Neural cell (in vitro differentiated cells): ENCODE measurements at regions not wholly inside any gene's neighbourhood (a gene's known extent, or its start where the extent isn't known, plus 50 kb on each side); places are given as distances from the start of the nearest gene placed in this dataset.

Experiments used
- H2AFZ ChIP-seq: fragments of 200-600, 300-800 bp; sonication (generic), shearing (Covaris generic); 2 replicates; pipeline ENCODE4 v1.6.0; 2014; ENCODE audit warnings: low read depth, mild to moderate bottlenecking, antibody characterized with exemption, low read length, moderate library complexity
- H3F3A ChIP-seq: fragments of 200-600 bp; shearing (Covaris generic); 2 replicates; pipeline ENCODE4 v1.6.1; 2016; ENCODE audit warnings: mild to moderate bottlenecking, moderate library complexity, mixed read lengths, antibody characterized with exemption, low read length; ENCODE audit not compliant: insufficient read depth, poor library complexity, severe bottlenecking
- H3K27ac ChIP-seq: fragments of 200-600, 300-800 bp; sonication (generic), shearing (Covaris generic); 2 replicates; pipeline ENCODE4 v1.5.1; 2014; ENCODE audit warnings: mild to moderate bottlenecking, low read length, moderate library complexity
- H3K27me3 ChIP-seq: fragments of 300-800, 200-600 bp; sonication (generic), shearing (Covaris generic); 2 replicates; pipeline ENCODE4 v1.6.0; 2014; ENCODE audit warnings: mild to moderate bottlenecking, low read depth, low read length, moderate library complexity; ENCODE audit not compliant: insufficient read depth
- H3K36me3 ChIP-seq: fragments of 300-800, 200-600 bp; sonication (generic), shearing (Covaris generic); 2 replicates; pipeline ENCODE4 v1.5.1; 2014; ENCODE audit warnings: mild to moderate bottlenecking, antibody characterized with exemption, low read length, moderate library complexity; ENCODE audit not compliant: insufficient read depth
- H3K4me2 ChIP-seq: fragments of 300-800, 200-600 bp; sonication (generic), shearing (Covaris generic); 2 replicates; pipeline ENCODE4 v1.6.0; 2014; ENCODE audit warnings: mild to moderate bottlenecking, low read length
- H3K4me3 ChIP-seq: fragments of 300-800, 200-600 bp; sonication (generic), shearing (Covaris generic); 2 replicates; pipeline ENCODE4 v1.5.1; 2014; ENCODE audit warnings: mild to moderate bottlenecking, low read length, moderate library complexity
- H3K79me2 ChIP-seq: fragments of 200-600 bp; shearing (Covaris generic); replicated peaks from 2 replicates; pipeline ENCODE4 v1.6.0; 2014; ENCODE audit warnings: mild to moderate bottlenecking, low read length, moderate library complexity; ENCODE audit not compliant: insufficient read depth
- H3K9ac ChIP-seq: fragments of 300-800, 200-600 bp; sonication (generic), shearing (Covaris generic); 2 replicates; pipeline ENCODE4 v1.6.1; 2016; ENCODE audit warnings: mild to moderate bottlenecking, low read length, mixed read lengths
- H3K9me2 ChIP-seq: fragments of 200-600 bp; shearing (Covaris generic); 2 replicates; pipeline ENCODE4 v1.6.1; 2016; ENCODE audit warnings: mild to moderate bottlenecking, low read length, mixed read lengths; ENCODE audit not compliant: insufficient read depth
- H3K9me3 ChIP-seq: fragments of 200-600, 300-800 bp; sonication (generic), shearing (Covaris generic); 2 replicates; pipeline ENCODE4 v1.6.1; 2016; ENCODE audit warnings: mild to moderate bottlenecking, mixed run types, low read length, moderate library complexity, mixed read lengths
- H4K20me1 ChIP-seq: fragments of 200-600 bp; shearing (Covaris generic); 2 replicates; pipeline ENCODE4 v1.6.1; 2016; ENCODE audit warnings: mild to moderate bottlenecking, mixed run types; ENCODE audit not compliant: insufficient read depth
- CTCF ChIP-seq: fragments of 450-650 bp; IDR thresholded peaks from 2 replicates; pipeline ENCODE4 v1.5.1; 2014; ENCODE audit warnings: antibody characterized with exemption, mild to moderate bottlenecking, moderate library complexity; ENCODE audit not compliant: poor library complexity, severe bottlenecking
- EP300 ChIP-seq: fragments of 450-650 bp; conservative IDR thresholded peaks from 2 replicates; pipeline ENCODE4 v1.6.1; 2014; ENCODE audit warnings: antibody characterized with exemption, mild to moderate bottlenecking, moderate library complexity; ENCODE audit not compliant: poor library complexity, severe bottlenecking
- EZH2 ChIP-seq: fragments of 200-600, 300-800 bp; shearing (Covaris generic), sonication (generic); IDR thresholded peaks from 2 replicates; pipeline ENCODE4 v1.6.1; 2014; ENCODE audit warnings: antibody characterized with exemption, low read length, borderline replicate concordance, mild to moderate bottlenecking; ENCODE audit not compliant: insufficient read depth, poor library complexity, severe bottlenecking
- MXI1 ChIP-seq: fragments of 450-650 bp; conservative IDR thresholded peaks from 2 replicates; pipeline ENCODE4 v1.6.1; 2014; ENCODE audit warnings: antibody characterized with exemption, mild to moderate bottlenecking; ENCODE audit not compliant: poor library complexity, severe bottlenecking
- POLR2AphosphoS5 ChIP-seq: IDR thresholded peaks from 2 replicates; pipeline ENCODE4 v1.6.1; 2012
- RAD21 ChIP-seq: fragments of 450-650 bp; conservative IDR thresholded peaks from 2 replicates; pipeline ENCODE4 v1.6.1; 2014; ENCODE audit warnings: antibody characterized with exemption, mild to moderate bottlenecking, moderate library complexity
- REST ChIP-seq: IDR thresholded peaks from 2 replicates; pipeline ENCODE4 v1.6.1; 2012; ENCODE audit warnings: borderline replicate concordance
- SMC3 ChIP-seq: fragments of 450-650 bp; conservative IDR thresholded peaks from 2 replicates; pipeline ENCODE4 v1.6.1; 2014; ENCODE audit warnings: antibody characterized with exemption, mild to moderate bottlenecking, moderate library complexity; ENCODE audit not compliant: poor library complexity
- TAF1 ChIP-seq: IDR thresholded peaks from 2 replicates; pipeline ENCODE4 v1.6.1; 2012; ENCODE audit warnings: low read depth

GRCh38 chr7:31445686-31446355, 68.1 kb upstream of the ITPRID1 start:
- no peak overlapping the region for H3K4me3 ChIP-seq
- TF ChIP-seq MXI1 = no peak
- TF ChIP-seq SMC3 = no peak
- TF ChIP-seq REST = no peak
- no peak for TF ChIP-seq RAD21
- no peak for TF ChIP-seq TAF1
- TF ChIP-seq CTCF = no peak
- no peak for TF ChIP-seq POLR2AphosphoS5
- TF ChIP-seq EZH2 = no peak
- TF ChIP-seq EP300 = no peak
- no peaks in the 10 kb centered on the region for H3K9me2 ChIP-seq
- no peak overlapping the region for H3K4me2 ChIP-seq
- H3K9me3 ChIP-seq = no peaks in the 10 kb centered on the region
- no peaks in the 10 kb centered on the region for H3K27me3 ChIP-seq
- no peaks in the 10 kb centered on the region for H4K20me1 ChIP-seq
- H3F3A ChIP-seq = no peaks in the 10 kb centered on the region
- no peak overlapping the region for H3K27ac ChIP-seq
- H3K9ac ChIP-seq = no peak overlapping the region
- H3K36me3 ChIP-seq = no peaks in the 10 kb centered on the region
- no peak overlapping the region for H2AFZ ChIP-seq
- no peaks in the 10 kb centered on the region for H3K79me2 ChIP-seq

GRCh38 chr7:31448649-31449048, 65.2 kb upstream of the ITPRID1 start:
- H3K79me2 ChIP-seq = no peaks in the 10 kb centered on the region
- H3K9me3 ChIP-seq = no peaks in the 10 kb centered on the region
- H3K9me2 ChIP-seq = no peaks in the 10 kb centered on the region
- no peak overlapping the region for H2AFZ ChIP-seq
- H3K9ac ChIP-seq = no peak overlapping the region
- H3F3A ChIP-seq = no peaks in the 10 kb centered on the region
- H3K4me3 ChIP-seq = no peak overlapping the region
- no peak overlapping the region for H3K4me2 ChIP-seq
- TF ChIP-seq EP300 = no peak
- TF ChIP-seq TAF1 = no peak
- TF ChIP-seq SMC3 = no peak
- TF ChIP-seq EZH2 = no peak
- no peak for TF ChIP-seq REST
- no peak for TF ChIP-seq RAD21
- no peak overlapping the region for H3K27ac ChIP-seq
- H3K27me3 ChIP-seq = no peaks in the 10 kb centered on the region
- no peaks in the 10 kb centered on the region for H3K36me3 ChIP-seq
- no peaks in the 10 kb centered on the region for H4K20me1 ChIP-seq
